H1 (cell line): ENCODE measurements at regions not wholly inside any gene's neighbourhood (a gene's known extent, or its start where the extent isn't known, plus 50 kb on each side); places are given as distances from the start of the nearest gene placed in this dataset.

Experiments
- CHD7 ChIP-seq: fragments of 300-600 bp; sonication (generic); IDR thresholded peaks from 2 replicates; pipeline ENCODE4 v1.7.1; 2012; ENCODE audit warnings: low read length, moderate library complexity, mild to moderate bottlenecking, inconsistent platforms; ENCODE audit not compliant: insufficient replicate concordance
- USF2 ChIP-seq: IDR thresholded peaks from 2 replicates; pipeline ENCODE4 v1.6.1; 2011; ENCODE audit warnings: low read length, improper control_type of control experiment

DNA sequence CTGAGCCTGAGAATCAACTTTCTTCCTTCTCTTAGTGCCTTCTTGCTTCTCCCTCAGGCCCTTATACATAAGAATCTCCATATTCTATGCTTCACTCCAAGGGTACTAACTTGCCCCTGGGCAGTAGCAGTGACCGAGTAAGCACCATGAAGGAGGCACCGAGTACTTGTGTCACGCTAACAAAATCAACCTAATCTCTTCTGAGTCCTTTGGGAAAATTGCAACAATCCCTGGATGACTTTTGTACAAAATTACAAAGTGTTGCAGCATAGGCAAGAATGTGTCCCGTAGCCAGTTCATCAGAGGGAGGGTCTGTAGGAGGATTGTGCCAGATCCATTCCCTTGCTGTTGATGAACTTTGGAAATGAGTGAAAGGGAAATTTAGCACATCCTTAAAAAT is 80.4 kb upstream of the EEPD1 start (continued):
- no peak for TF ChIP-seq CHD7
- no peak for TF ChIP-seq USF2
